Fibroblast of lung (primary cell): ENCODE measurements at regions not wholly inside any gene's neighbourhood (a gene's known extent, or its start where the extent isn't known, plus 50 kb on each side); places are given as distances from the start of the nearest gene placed in this dataset.
"Not testable (repeated sequence)": the region's sequence is repeated elsewhere in the genome, so short reads cannot be mapped to it uniquely, and the experiment has no call there.

Experiments
- DNase-seq, 2 donors: peaks; one replicate each; pipeline versions ENCODE4 v3.0.0 to v3.0.0-alpha.2; 2010; ENCODE audit warnings: low read depth in 2 of 2
- H2AFZ ChIP-seq: 2 replicates; pipeline ENCODE4 v1.5.1; 2012; ENCODE audit warnings: low read length, control low read depth, inconsistent platforms
- H3K27ac ChIP-seq: 2 replicates; pipeline ENCODE4 v1.5.1; 2011; ENCODE audit warnings: low read length, control low read depth; ENCODE audit not compliant: insufficient read depth
- H3K27me3 ChIP-seq: 2 replicates; pipeline ENCODE4 v1.5.1; 2011; ENCODE audit warnings: mild to moderate bottlenecking, low read length; ENCODE audit not compliant: control insufficient read depth, insufficient read depth
- H3K36me3 ChIP-seq: 2 replicates; pipeline ENCODE4 v1.5.1; 2011; ENCODE audit warnings: low read length; ENCODE audit not compliant: control insufficient read depth, insufficient read depth
- H3K4me1 ChIP-seq: 2 replicates; pipeline ENCODE4 v1.5.1; 2011; ENCODE audit warnings: low read length; ENCODE audit not compliant: control insufficient read depth, insufficient read depth; ENCODE audit errors: extremely low read depth
- H3K4me2 ChIP-seq: 2 replicates; pipeline ENCODE4 v1.5.1; 2011; ENCODE audit warnings: low read length, control low read depth; ENCODE audit not compliant: insufficient read depth; ENCODE audit errors: extremely low read depth
- H3K4me3 ChIP-seq, 4 experiments: fragments of 200-600 bp in 1 of 4; sonication (generic) in 1 of 4; replicated peaks in 1 of 4; 2 replicates each; pipeline ENCODE4 v1.5.1; 2011 to 2016; ENCODE audit warnings: low read length in 4 of 4, low read depth in 3 of 4, mild to moderate bottlenecking in 3 of 4, control low read depth in 2 of 4, inconsistent platforms in 1 of 4, mixed read lengths in 1 of 4; ENCODE audit not compliant: insufficient read depth in 1 of 4; ENCODE audit errors: control extremely low read depth in 1 of 4
- H3K79me2 ChIP-seq: 2 replicates; pipeline ENCODE4 v1.5.1; 2012; ENCODE audit warnings: mild to moderate bottlenecking, low read length, inconsistent platforms; ENCODE audit not compliant: control insufficient read depth, insufficient read depth
- H3K9ac ChIP-seq: 2 replicates; pipeline ENCODE4 v1.5.1; 2011; ENCODE audit warnings: mild to moderate bottlenecking, low read length, control low read depth; ENCODE audit not compliant: insufficient read depth
- H3K9me3 ChIP-seq: 2 replicates; pipeline ENCODE4 v1.5.1; 2012; ENCODE audit warnings: low read depth, low read length; ENCODE audit not compliant: control insufficient read depth, insufficient read depth
- H4K20me1 ChIP-seq: 2 replicates; pipeline ENCODE4 v1.5.1; 2011; ENCODE audit warnings: low read length; ENCODE audit not compliant: control insufficient read depth, insufficient read depth; ENCODE audit errors: extremely low read depth
- EZH2 ChIP-seq: IDR thresholded peaks from 2 replicates; pipeline ENCODE4 v1.5.1; 2012; ENCODE audit warnings: low read length, control low read depth, mild to moderate bottlenecking; ENCODE audit errors: missing control alignments
- TF ChIP-seq, protein P1 (sequence below), 2 donors: IDR thresholded peaks in 1 of 2; conservative IDR thresholded peaks in 1 of 2; 1 replicate in 1 of 2; 2 replicates in 1 of 2; pipeline ENCODE4 v1.5.1; 2011 to 2012; ENCODE audit warnings: low read length in 2 of 2, control low read depth in 1 of 2, inconsistent platforms in 1 of 2, low read depth in 1 of 2, mild to moderate bottlenecking in 1 of 2

DNA sequence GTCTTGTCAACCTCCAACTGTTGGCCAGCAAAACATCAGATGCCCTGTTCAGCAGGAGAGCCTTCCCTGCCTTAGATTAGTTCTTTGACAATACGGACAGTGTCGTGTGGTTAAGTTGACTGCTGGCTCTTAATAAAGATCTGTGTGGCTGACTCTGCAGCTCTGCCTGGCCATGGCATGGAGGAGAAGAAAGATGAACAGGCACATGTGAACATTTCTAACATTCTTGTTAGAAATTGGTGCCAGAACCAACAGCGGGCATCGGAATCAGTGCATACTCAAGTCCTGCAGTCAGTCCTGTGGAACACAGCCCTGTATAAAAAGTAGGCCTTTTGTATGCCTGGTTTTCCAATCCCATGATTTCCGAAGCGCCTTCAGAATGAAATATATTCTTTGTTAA is 455.6 kb downstream of the POM121L12 start:
- Histone ChIP-seq H3K36me3 (no peaks in the 10 kb centered on the region), H3K4me3 (no peak overlapping the region), H3K9me3 (no peaks in the 10 kb centered on the region), H2AFZ (no peak overlapping the region), H3K9ac (no peak overlapping the region), H3K79me2 (no peaks in the 10 kb centered on the region), H3K4me1 (no peaks in the 10 kb centered on the region), H3K4me2 (no peak overlapping the region), H4K20me1 (no peaks in the 10 kb centered on the region), H3K27me3 (no peaks in the 10 kb centered on the region), H3K27ac (no peak overlapping the region)
- DNase-seq: no peak
- no peak for TF ChIP-seq EZH2
- TF ChIP-seq, protein P1, sequence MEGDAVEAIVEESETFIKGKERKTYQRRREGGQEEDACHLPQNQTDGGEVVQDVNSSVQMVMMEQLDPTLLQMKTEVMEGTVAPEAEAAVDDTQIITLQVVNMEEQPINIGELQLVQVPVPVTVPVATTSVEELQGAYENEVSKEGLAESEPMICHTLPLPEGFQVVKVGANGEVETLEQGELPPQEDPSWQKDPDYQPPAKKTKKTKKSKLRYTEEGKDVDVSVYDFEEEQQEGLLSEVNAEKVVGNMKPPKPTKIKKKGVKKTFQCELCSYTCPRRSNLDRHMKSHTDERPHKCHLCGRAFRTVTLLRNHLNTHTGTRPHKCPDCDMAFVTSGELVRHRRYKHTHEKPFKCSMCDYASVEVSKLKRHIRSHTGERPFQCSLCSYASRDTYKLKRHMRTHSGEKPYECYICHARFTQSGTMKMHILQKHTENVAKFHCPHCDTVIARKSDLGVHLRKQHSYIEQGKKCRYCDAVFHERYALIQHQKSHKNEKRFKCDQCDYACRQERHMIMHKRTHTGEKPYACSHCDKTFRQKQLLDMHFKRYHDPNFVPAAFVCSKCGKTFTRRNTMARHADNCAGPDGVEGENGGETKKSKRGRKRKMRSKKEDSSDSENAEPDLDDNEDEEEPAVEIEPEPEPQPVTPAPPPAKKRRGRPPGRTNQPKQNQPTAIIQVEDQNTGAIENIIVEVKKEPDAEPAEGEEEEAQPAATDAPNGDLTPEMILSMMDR (conservative IDR thresholded peaks at IDR 0.05 in 1 of 2, IDR thresholded peaks at IDR 0.05 in 1 of 2; ENCODE audit: low read depth in 1 of 2, low read length in 2 of 2): no peak

GRCh38 chr7:53495181-53495580 is 459.7 kb downstream of the POM121L12 start:
- H2AFZ ChIP-seq, H3K9me3 ChIP-seq, H3K4me3 ChIP-seq, H3K79me2 ChIP-seq, H4K20me1 ChIP-seq, H3K27ac ChIP-seq, H3K27me3 ChIP-seq, H3K9ac ChIP-seq, H3K4me1 ChIP-seq, DNase-seq, H3K4me2 ChIP-seq, H3K36me3 ChIP-seq: not testable (repeated sequence)

DNA sequence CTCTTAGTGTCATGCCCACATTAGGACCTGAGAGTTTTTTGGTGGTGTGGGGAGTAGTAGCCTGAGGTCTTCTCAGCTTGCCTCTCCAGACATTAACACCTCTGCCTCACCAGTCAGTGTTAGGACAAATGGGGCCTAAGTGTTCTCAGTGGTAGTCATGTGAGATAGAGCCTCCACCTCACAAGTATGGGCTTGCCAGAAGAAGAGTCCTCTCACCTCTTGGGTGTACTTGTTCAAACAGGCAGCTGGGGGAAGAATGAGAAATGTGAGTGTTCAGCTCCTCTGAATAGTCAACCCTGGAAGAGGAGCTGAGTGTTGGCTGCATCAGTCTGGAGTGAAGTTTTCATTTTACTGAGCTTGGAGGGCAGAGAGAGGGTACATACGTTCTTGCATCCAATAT is 464.6 kb downstream of the POM121L12 start:
- no peak overlapping the region for H3K4me3 ChIP-seq
- no peak overlapping the region for H3K4me2 ChIP-seq
- H3K79me2 ChIP-seq: no peaks in the 10 kb centered on the region
- no peak for DNase-seq
- no peaks in the 10 kb centered on the region for H3K9me3 ChIP-seq
- no peak overlapping the region for H2AFZ ChIP-seq
- H3K27me3 ChIP-seq: no peaks in the 10 kb centered on the region
- no peak overlapping the region for H3K9ac ChIP-seq
- no peak overlapping the region for H3K27ac ChIP-seq
- no peaks in the 10 kb centered on the region for H3K36me3 ChIP-seq
- TF ChIP-seq, protein P1 (conservative IDR thresholded peaks at IDR 0.05 in 1 of 2, IDR thresholded peaks at IDR 0.05 in 1 of 2; ENCODE audit: low read depth in 1 of 2, low read length in 2 of 2): no peak
- no peak for TF ChIP-seq EZH2
- no peaks in the 10 kb centered on the region for H4K20me1 ChIP-seq
- no peaks in the 10 kb centered on the region for H3K4me1 ChIP-seq

- Histone ChIP-seq H2AFZ (no peak overlapping the region), H3K9ac (no peak overlapping the region), H3K27me3 (no peaks in the 10 kb centered on the region), H3K79me2 (no peaks in the 10 kb centered on the region), H3K4me2 (no peak overlapping the region), H3K36me3 (no peaks in the 10 kb centered on the region), H4K20me1 (no peaks in the 10 kb centered on the region), H3K4me1 (no peaks in the 10 kb centered on the region), H3K27ac (no peak overlapping the region), H3K9me3 (no peaks in the 10 kb centered on the region), H3K4me3 (no peak overlapping the region)
- no peak for DNase-seq
- no peak for TF ChIP-seq EZH2
- TF ChIP-seq, protein P1 (conservative IDR thresholded peaks at IDR 0.05 in 1 of 2, IDR thresholded peaks at IDR 0.05 in 1 of 2; ENCODE audit: low read depth in 1 of 2, low read length in 2 of 2): no peak
Measured at GRCh38 chr7:53504914-53505313, 469.5 kb downstream of the POM121L12 start.
